Retinal pigment epithelial cell (primary cell): ENCODE measurements at regions not wholly inside any gene's neighbourhood (a gene's known extent, or its start where the extent isn't known, plus 50 kb on each side); places are given as distances from the start of the nearest gene placed in this dataset.

Experiments used
- DNase-seq: peaks from one replicate; pipeline ENCODE4 v3.0.0-alpha.2; 2010; ENCODE audit warnings: low read depth
- H3K4me3 ChIP-seq: 2 replicates; pipeline ENCODE4 v1.5.1; 2011; ENCODE audit warnings: mild to moderate bottlenecking, low read length, control low read depth, moderate library complexity
- TF ChIP-seq, protein P1 (sequence below): conservative IDR thresholded peaks from 2 replicates; pipeline ENCODE4 v1.5.1; 2011; ENCODE audit warnings: low read depth, low read length, control low read depth, inconsistent platforms

DNA sequence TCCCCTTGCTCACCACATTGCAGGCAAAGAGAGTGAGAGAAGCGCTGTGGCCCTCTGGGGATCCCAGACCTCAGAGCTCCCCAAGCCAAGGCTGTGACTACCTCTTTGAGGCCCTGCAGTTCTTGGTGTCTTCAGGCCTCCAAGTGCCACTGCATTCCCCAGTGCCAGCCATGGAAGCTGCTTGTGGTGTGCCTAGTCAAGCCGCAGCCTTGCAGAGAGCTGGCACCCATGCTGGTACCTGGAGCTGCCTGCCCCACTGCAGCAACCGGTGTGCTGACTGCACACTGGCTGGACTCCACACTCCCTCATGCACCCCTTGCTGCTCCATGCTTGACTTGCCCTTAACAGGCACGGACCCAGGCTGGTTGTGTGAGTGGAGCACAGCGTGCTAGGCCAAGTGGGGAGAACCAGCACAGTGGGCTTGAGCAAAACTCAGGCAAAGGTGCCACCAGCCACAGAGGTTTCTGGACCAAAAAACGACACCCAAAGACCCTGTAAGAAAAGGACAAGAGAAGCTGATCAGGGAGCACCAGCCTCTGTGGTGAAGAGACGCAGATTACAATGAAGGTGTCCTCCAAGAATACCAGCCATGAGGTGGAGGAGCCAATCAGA lies 113.5 kb upstream of the TMEM18 start:
- no peak overlapping the region for H3K4me3 ChIP-seq
- no peak for DNase-seq

DNA sequence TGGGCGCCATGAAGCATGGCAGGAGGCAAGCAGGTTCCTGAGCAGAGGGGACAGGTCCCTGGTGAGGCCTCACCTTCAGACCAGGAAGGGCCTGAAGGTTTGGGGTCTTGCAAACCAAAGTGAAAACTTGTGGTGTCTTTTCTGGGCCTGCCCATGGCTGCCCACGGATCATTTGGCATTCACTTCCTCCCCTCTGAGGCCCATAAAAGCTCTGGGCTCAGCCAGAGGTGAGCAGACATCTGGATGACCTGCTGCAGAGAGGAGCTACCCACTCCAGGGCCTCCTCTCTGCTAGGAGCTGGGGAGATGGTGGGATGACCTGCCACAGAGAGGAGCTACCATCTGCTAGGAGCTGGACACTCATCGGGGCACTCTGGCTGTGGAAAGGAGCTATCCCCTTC lies 112.9 kb upstream of the TMEM18 start:
- no peak for DNase-seq
- H3K4me3 ChIP-seq: no peak overlapping the region
- TF ChIP-seq, protein P1, sequence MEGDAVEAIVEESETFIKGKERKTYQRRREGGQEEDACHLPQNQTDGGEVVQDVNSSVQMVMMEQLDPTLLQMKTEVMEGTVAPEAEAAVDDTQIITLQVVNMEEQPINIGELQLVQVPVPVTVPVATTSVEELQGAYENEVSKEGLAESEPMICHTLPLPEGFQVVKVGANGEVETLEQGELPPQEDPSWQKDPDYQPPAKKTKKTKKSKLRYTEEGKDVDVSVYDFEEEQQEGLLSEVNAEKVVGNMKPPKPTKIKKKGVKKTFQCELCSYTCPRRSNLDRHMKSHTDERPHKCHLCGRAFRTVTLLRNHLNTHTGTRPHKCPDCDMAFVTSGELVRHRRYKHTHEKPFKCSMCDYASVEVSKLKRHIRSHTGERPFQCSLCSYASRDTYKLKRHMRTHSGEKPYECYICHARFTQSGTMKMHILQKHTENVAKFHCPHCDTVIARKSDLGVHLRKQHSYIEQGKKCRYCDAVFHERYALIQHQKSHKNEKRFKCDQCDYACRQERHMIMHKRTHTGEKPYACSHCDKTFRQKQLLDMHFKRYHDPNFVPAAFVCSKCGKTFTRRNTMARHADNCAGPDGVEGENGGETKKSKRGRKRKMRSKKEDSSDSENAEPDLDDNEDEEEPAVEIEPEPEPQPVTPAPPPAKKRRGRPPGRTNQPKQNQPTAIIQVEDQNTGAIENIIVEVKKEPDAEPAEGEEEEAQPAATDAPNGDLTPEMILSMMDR: no peak

More for the DNA sequence above, 113.5 kb upstream of the TMEM18 start:
- TF ChIP-seq, protein P1: no peak

DNA sequence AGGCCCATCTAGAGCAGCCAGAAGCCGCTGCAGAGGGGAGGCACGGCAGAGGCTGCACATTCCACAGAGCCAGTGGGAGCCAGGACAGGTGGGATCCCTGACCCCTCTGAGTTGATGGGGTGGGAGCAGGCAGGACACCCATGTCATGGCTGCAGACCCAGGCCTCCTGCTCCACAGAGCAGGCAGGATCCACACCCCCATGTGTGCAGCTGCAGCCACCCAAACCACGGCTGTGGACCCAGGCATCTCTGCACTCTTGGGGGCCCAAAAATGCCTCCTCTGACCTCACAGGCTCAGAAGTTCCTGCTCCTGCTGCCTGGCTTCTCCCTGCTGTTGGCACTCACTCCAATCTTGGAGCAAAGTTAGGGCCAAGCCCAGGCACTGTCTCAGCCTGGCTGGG lies 112.3 kb upstream of the TMEM18 start:
- H3K4me3 ChIP-seq: no peak overlapping the region
- TF ChIP-seq, protein P1: no peak
- no peak for DNase-seq

DNA sequence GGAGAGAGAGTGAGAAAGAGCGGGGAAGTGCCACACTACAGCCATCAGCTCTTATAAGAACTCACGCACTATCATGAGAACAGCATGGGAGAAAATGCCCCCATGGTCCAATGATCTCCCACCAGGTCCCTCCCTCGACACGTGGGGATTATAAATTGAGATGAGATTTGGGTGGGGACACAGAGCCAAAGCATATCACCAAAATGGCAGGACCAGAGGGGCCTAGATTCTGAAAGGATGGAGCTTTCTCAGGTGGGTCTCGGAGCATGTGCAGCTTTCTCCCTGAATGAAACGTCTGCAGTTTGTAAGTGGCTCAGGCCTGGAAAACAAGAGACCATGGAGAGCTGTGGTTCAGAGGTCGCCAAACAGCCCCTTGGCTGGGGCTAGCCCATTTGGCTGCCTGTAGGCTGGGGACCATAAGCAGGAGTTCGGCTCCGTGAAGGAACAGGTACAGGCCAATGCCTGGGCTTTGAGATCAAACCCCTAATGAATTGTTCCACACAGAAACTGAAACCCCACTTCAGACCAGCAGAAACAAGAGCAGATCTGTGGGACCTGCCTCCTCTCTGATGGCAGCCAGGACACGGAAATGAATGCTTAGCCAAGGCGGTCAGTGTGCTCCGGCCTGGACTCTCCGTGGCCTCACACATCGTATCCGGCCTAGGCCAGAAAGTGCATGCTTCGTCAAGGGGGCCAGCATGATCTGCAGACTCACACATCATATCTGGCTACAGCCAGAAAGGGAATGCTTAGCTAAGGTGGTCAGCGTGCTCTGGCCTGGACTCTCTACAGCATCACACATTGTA lies 111.2 kb upstream of the TMEM18 start:
- TF ChIP-seq, protein P1: no peak
- no peak overlapping the region for H3K4me3 ChIP-seq
- no peak for DNase-seq

DNA sequence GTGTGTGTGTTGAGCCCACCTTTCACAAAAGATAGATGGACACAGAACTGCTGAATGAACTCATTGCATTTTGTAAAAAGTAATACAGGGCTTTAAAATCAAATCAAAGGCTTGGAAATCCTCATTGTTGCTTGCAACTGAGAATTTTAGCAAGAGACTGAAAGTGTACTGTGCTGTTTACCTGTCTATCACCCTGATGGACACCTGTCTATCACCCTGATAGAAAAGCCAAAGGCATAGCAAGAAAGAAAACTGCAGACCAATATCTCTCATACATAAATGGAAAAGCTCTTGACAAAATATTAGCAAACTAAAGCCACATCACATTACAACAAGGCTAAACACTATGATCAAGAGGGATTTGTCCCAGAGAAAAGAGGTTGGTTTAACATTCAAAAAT lies 107.5 kb upstream of the TMEM18 start:
- H3K4me3 ChIP-seq: no peak overlapping the region
- TF ChIP-seq, protein P1: no peak
- no peak for DNase-seq

DNA sequence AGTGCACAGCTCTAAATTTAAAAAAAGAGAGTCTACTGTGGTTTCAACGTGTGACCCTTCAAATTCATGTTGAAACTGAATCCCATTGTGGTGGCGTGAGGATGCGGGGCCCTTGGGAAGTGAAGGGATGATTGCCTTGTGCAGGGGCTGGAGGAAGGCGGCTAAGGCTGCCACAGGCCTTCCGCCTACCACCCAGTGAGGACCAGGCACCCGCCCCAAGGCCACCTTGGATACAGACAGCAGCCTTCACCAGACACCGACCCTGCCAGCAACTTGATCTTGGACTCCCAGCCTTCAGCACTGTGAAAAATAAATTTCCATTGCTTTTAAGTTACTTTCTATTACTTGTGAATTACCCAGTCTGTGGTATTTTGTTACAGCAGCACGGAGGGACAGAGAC lies 103.4 kb upstream of the TMEM18 start:
- TF ChIP-seq, protein P1: no peak
- H3K4me3 ChIP-seq: no peak overlapping the region
- no peak for DNase-seq

DNA sequence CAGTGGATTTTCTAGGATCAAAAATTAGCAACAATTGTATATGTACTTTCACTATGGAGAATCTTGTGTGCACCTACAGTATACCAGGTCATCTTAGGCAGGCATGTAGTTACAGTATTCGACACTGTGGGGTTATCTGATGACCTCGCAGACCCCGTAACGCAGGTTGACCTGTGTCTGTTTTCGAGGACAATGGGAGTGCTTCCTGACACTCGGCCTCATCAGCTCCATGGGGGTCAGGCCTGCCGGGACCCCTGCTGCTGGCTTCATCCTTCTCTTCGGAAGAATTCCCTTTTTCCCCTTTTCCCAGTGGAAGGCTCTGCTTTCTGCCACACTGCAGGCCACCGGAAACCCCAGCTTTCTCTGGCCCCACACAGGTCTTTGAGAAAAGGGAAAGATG lies 102.8 kb upstream of the TMEM18 start:
- TF ChIP-seq, protein P1: no peak
- no peak for DNase-seq
- no peak overlapping the region for H3K4me3 ChIP-seq
